NCI-H524 treated with DMSO at 0.1 percent for 48 hours (cell line): ENCODE measurements at regions not wholly inside any gene's neighbourhood (a gene's known extent, or its start where the extent isn't known, plus 50 kb on each side); places are given as distances from the start of the nearest gene placed in this dataset.
"Not testable (repeated sequence)": the region's sequence is repeated elsewhere in the genome, so short reads cannot be mapped to it uniquely, and the experiment has no call there.

ENCODE experiments used
- DNase-seq: peaks from one replicate; lab custom pipeline; 2025; lab: John Stamatoyannopoulos, UW

DNA sequence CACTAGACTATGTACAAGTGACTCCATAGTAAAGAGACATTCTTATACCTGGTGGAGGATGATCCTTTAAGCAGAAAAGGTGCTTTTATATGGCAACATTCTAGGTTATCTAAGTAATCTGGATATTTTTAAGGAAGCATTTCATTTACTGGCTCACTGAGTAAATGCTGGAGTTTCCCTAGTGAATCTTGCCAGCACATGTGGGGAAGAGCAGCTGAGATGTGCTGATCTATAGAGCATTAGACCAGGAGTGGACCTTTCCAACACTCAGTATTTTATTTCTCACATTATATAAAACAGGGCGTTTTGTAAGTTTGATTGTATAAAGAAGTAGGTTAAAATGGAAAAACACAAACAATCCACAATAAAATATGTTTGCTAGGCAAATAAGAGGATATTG, 478.5 kb downstream of the ATP23 start:
- DNase-seq, result no peak

DNA sequence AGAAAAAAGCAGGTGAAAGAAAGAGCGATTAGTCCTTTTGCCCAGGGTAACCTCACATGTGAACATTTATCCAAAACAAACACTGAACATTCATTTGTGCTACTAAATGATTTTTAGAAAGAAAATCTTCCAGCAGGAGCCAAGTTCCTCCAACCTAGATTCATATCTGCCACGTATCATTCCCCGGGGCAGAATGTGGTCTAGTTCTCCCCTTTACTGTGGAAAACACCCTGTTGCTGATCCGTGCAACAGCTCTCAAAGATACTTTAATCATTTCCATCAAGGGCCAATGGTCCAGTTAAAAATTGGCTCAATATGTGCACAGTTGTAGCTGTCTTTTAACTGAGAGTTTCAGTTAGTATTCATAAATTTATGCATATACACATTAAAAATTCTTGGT, 479.1 kb downstream of the ATP23 start:
- no peak for DNase-seq

DNA sequence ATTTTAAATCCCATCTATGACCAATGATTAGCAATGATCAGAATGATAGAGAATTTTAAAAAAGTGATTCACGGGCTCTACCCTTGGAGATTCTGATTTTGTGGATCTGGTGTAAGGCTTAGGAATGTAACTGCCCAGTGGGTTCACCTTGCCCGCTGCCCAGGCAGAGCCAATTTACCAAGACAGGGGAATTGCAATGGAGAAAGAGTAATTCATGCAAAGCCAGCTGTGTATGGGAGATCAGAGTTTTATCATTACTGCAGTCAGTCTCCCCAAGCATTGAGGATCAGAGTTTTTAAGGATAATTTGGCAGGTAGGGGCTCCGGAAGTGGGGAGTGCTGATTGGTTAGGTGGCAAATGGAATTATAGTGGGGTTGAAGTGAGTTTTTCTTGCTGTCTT, 480.6 kb downstream of the ATP23 start:
- DNase-seq, result no peak

DNA sequence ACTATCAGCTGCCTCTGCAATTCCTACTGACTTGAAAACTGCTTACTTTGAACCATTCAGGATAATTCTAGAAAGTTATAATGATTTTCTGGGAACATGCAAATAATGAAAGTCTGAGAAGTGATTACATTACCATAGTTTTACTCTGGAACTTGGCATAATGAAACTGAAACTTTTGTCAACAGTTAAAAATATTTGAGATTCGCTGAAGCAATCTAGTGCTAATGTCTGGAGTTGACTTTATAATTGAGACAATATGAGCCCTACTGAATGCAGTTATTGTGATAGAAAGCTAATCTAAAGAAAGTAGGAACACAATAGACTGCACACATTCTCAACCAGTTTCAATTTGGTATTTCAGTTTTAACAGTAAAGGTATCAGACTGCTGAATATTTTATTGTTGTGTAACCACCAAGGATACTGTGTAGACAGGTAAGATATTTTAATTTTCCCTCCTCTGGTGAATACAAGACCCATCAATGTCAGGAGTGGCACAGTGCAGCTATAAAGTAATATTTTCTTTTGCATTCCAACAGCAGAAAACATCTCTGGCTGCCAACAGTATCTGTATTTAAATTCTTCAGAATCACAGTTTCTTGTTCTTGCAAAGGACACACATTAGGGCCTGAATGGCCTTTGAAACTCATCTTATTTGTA, 483.5 kb downstream of the ATP23 start:
- DNase-seq, result no peak

DNA sequence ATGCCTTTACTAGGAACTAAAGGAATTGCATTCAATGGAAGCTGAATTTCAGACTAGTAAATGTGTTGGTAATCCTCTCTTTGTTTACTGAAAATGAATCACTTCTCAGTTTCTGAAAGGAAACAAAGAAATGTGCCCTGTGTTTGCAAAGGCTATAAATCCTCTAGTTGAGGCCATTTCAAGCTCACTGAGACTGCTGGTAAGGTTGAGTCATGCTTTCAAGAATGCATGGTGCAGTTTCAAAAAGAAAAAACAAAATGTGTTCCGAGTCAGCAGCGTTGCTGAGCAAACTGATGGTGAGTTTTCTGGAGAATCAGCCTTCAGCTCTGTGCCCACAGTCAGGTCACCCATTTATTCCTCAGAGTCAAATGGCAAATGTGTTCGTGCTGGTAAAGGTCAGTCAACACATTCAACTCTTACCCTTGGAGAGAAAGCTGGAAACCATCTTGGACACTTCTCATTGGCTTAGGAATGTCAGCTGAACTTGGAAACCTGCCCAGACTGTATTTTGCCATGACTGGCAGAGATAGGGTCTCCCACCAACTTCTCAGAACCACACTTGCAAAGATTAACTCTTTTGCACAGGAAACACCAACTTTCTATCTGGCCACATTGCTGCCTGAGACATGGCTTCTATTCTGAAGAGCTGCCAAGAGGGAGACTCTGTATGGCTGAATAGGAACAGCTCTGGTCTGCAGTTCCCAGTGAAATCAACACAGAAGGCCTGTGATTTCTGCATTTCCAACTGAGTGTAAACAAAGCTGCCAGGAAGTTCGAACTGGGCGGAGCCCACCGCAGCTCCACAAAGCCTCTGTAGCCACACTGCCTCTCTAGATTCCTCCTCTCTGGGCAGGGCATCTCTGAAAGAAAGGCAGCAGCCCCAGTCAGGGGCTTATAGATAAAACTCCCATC, 484.4 kb downstream of the ATP23 start:
- DNase-seq, result no peak

DNA sequence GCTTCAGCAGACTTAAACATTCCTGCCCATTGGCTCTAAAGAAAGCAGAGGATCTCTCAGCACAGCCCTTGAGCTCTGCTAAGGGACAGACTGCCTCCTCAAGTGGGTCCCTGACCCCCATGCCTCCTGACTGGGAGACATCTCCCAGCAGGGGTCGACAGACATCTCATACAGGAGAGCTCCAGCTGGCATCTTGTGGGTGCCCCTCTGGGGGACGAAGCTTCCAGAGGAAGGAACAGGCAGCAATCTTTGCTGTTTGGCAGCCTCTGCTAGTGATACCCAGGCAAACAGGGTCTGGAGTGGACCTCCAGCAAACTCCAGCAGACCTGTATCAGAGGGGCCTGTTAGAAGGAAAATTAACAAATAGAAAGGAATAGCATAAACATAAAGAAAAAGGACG, 485.1 kb downstream of the ATP23 start:
- not testable (repeated sequence) for DNase-seq

DNA sequence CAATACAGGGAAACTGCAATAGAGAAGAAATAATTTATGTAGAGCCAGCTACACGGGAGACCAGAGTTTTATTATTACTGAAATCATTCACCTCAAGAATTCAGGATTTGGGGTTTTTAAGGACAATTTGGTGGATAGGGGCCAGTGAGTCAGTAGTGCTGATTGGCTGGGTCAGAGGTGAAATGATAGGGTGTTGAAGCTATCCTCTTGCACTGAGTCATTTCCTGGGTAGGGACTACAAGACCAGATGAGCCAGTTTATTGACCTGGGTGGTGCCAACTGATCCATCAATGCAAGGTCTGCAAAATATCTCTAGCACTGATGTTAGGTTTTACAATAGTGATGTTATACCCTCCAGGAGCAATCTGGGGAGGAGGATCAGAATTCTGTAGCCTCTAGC, 486.3 kb downstream of the LRIG3 start:
- no peak for DNase-seq

DNA sequence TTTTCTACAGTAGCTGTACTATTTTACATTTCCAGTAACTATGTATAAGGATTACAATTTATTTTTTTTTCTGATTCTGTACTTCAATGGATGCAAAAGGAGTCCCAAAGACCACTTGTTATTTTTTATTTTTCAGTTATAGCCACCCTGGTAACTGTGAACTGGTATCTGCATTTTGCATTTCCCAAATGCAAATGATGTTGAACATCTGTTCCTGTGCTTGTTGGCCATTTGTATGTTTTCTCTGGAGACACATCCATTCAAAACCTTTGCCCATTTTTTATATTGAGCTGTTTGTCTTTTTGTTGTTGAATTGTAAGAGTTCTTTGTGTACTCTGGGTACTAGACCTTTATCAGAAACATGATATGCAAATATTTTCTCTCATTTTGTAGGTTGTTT, 485.6 kb downstream of the LRIG3 start:
- no peak for DNase-seq

DNA sequence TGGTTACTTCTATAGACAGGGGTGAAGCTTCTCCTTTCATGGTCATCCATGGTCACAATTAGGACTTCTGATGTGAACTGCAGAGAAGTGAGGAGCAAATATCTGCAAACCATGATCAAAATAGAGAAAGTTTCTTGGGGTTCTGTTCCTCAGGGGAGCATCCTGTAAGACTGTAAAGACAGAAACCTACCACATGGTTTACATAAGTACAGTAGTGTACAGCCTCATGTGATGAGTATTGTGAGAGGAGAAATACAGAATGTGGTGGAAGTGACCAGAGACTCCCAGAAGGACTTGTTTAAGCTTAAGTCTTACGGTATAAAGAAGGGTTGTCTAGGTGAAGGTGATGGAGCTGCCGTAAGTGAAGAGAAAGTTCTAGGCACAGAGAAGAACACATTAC, 484.7 kb downstream of the LRIG3 start:
- no peak for DNase-seq

DNA sequence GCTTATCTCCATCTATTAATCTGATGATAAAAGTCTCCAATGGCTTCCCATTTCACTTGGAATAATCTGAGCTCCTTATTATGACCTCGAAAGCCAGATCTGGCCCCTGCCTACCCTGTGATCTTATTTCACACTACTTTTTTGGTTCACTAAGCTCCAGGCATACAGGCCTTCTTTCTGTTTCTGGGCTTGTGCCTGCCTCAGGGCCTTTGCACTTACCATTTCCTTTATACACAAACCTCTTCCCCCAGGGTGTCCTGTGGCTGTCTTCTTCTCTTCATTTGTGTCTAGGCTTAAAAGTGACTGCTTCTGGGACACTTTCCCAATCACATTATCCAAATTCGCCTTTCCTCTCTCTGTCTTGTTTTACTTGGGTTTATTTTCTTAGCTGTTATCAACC, 478.8 kb downstream of the LRIG3 start:
- no peak for DNase-seq

DNA sequence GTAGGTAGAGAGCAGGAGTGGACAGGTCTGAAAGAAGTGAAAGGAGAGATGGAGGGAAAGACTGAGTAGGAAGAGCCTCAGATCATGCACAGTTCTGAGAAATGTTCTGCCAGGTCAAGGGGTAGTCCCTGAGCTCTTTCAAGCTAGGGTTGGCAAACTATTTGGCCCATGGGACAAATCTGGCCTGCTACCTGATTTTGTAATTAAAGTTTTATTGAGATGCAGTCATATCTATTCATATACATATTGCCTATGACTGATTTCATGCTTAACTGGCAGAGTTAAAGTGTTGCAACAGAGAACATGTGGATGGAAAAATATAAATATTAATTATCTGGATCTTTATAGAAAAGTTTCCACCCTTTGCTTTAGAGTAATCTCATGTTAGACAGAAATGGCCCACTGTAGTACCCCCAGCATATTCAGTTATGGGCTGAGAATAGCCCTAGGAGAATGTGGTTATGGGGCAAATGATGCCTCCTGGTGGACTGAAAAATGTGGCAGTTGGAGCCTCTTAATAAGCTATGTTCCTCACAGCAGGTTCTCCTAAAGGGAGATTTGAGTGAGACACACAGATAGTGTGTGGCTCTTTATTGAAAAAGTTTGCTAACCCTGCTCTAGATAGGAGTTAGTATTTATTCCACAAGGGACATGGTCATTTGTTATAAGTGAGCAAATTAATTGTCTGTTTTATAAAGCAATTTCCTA, 476.9 kb downstream of the LRIG3 start:
- DNase-seq, result no peak

DNA sequence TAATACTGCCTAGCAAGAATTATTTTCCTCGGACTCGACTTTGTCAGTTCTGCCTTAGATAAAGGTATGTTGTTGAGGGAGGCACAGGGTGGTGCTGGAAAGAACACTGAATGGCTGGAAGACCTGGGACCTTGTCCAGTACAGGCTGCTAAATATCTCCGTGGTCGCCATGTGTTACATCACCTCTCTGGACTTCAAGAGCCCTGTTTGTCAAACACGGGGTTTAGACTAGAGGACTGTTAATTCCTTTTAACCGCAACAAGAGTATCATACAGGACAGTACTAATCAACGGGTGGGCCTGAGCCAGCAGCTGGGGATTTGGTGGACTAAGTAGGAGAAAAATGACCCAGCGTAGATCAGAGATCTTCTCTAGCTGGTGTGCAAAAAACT, 476.3 kb downstream of the LRIG3 start:
- DNase-seq, result no peak

DNA sequence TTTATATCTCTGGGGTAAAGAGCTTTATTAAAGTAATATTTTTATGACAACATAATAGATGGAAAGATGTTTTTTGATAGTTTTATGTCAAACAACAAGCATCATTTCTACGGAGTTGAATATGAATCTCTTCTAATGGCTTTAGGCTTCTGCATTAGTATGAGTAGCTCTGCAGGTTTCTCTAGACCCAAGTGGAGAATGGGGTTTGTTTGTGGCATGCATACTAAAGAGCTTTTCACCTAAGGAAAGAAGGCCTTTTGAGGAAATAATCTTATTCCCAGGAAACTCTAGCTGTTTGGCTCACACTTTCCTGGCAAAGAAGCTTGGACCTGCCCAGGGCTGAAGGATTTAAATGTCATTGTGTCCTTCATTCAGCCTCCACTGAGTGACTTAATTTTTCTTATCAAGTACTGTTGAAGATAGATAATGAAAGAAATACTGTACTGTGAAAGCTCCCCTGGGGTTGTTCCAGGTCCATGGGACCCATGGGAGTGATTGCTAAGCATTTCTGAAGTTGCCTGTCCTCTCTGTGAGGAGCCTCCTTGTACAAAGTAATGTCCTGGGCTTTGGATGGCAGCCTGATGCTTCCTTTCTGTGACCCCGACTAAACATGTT, 469.3 kb downstream of the LRIG3 start:
- DNase-seq, result no peak

DNA sequence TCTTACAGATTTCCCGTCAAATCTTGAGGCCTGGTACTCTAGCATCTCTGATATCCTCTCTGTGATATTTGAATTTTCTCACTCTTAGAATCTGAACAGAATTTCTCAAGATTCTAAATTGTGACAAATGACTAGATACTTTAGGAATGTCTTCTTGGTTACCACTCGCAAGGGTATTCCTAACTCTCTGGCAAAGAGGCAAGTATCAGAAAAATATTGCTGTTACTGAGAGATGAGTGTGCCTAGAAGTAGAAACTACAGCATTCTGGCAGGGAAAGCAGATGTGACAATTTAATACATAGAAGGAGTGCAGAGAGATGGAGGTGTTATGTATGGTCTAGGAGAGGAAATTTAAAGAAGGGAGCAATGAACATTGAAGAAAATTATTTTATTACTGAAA, 467.8 kb downstream of the LRIG3 start:
- DNase-seq, result no peak

DNA sequence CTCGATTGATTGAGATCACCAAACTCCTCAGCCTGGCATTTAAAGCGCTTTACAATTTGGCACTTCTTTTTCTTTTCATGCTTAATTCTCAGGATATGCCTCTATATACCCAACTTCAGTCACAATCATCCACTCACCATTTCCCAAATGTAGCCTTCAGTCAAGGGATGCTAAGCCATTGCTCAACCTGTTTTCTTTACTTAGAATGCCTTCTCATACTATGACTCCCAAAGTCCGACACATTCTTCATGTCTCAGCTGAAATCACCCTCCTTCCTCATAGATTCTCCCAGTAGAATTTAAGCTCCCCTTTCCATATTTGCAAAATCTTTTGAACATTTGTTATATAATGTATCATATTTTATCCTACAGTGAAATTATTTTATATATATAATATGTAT, 467.0 kb downstream of the LRIG3 start:
- no peak for DNase-seq

DNA sequence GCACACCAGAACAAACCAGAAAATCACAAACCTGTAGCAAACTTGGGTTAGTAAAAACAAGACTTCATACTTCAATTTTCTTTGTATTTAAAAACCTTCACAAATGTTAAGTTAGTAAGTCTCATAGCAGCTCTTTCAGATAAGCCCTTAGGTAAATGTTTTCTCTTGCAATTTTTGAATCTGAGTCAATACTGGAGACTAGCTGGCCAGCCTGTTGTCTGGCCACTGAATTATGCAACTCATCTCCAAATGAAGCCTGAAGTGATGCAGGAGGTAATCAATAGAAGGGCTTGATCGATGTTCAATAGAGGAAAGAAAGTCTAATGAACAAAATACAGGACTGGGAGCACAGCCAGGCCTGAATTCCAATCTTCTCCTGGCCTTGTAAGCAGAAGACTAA, 465.2 kb downstream of the LRIG3 start:
- DNase-seq, result no peak

DNA sequence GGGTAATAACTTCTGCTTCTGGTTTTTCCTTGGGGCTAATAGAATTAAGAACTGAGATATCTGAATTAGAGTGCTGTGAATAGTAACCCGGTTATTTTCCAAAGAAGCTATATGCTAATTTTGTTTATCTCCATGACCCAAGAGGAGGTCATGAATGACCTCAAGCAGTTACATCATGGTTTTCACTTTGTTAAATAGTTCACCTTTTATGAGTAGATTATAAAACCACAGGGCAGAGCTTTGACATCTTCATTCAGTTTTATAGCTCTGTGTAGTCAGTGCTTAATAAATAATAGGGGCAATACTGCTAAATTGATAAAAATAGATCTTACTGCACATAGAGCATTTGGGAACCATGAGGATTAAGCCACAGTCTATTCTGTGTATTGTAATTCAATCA, 462.2 kb downstream of the LRIG3 start:
- no peak for DNase-seq

DNA sequence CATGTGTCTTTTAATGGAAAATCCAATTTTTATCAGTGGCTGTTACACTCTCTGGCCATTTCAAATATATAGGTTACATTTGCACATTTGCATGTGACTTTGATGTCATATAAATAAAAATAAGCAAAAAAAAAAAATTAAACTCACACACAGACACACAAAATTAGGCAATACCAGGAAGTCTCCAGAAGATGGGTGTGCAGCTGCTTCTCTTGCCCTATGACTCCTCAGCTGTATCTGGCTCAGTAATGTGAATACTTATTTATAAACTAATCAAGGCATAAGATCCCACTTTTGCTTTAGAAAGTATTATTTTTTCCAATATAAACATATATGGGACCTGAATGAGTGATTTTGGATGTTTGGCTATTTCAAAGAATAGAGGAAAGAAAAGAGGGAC, 461.1 kb downstream of the LRIG3 start:
- no peak for DNase-seq

DNA sequence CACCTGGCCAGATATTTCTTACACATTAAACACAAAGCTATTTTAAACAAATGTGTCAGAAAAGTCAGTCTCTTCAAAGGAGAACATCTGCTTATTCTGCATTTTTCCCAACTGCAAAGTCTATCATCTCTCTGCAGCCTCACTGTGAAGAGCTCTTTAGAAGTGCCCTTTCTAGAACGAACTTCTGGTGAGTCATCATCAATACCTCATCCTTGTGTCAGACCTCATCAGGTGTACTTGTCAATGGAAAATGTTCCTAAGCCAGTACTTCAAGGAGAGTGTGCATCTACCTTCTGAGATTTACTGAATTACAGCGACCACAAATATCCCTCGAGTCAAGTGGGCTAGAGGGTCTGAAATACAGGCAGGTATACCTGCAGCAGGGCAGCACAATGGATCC, 457.3 kb downstream of the LRIG3 start:
- no peak for DNase-seq

DNA sequence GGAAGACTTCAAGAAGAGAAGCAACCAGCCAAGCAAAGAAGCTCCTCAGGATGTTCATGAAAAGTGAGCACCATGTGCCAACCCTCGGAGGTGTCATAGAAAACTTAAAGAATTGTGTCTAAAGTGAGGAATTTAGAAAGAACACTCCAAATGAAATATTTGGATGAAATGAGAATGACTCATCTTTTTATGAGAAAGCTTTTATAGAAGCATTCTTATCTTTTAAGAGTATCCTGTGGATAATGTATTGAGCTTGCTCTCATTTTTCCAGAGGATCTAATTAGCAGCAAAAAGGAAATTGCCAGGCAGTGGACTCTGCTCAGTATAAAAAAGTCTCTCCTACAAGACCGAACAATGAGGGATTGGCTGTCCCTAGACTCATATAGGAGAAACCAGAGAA, 454.9 kb downstream of the LRIG3 start:
- no peak for DNase-seq

DNA sequence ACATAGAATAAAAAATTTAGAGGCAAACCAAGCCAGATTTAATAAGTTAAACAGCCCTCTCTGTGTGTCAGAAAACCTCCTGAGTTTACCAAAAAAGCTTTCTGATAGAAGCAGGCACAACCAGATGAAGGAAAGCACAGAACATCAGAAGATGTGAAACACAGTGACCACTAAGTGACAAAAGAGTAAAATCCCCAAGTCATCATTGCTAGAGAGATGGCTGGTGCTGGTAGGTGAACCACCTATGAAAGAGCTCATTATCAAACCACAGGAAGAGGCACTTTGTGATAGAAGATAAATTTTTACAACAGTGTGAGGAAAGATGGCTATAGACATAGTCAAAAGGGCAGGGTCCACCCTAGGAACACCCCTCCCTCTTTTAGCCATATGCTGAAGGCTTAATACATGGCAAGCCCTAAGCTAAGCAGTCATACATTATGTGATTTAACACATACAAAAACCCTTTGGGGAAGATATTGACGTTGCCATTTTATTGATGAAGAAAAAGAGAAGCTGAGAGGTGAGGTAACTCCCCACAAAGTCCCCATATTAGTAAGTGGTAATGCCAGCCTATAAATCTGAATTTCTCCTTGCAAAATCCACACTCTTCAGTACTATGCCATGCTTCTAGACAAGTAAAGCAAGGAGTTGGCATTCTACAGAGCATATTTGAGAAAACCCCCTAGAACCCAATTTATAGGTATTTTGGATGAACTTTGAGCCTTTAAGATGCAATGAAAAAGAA, 449.9 kb downstream of the LRIG3 start:
- no peak for DNase-seq

DNA sequence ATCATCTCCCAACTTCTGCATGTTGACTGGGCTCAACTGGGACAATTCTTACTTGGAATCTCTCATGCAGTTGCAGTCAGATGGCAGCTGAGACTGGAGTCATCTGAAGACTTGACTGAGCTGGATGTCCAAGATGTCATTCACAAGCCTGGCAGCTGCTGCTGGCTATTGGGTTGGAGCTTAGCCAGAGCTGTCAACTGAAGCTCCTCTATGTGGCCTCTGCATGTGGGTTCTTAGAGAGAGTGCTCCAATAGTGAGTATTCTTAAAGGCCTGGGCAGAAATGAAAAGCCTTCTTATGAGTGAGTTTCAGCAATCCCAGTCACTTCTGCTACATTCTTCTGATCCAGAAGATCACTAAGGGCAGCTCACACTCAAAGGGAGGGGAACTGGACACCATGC, 440.9 kb downstream of the LRIG3 start:
- no peak for DNase-seq
